ENCODE measurements at regions not wholly inside any gene's neighbourhood (a gene's known extent, or its start where the extent isn't known, plus 50 kb on each side); places are given as distances from the start of the nearest gene placed in this dataset.

- no peak overlapping the region for H3K4me3 ChIP-seq
- no peaks in the 10 kb centered on the region for H3K9me2 ChIP-seq (replicated peaks; ENCODE audit: insufficient read depth)
- TF ChIP-seq EZH2phosphoT487 (IDR thresholded peaks at IDR 0.05; ENCODE audit: low read depth, severe bottlenecking, unreplicated experiment): no peak
- TF ChIP-seq CTCF (IDR thresholded peaks at IDR 0.05; ENCODE audit: poor library complexity): no peak
- no peaks in the 10 kb centered on the region for H3K27me3 ChIP-seq
- H3K36me3 ChIP-seq (replicated peaks; ENCODE audit: insufficient read depth, low read depth): no peaks in the 10 kb centered on the region
- no peaks in the 10 kb centered on the region for H3K79me2 ChIP-seq
- H3K9me3 ChIP-seq (ENCODE audit: low read depth): no peaks in the 10 kb centered on the region
- DNase-seq (ENCODE audit: low spot score): no peak
- no peaks in the 10 kb centered on the region for H3K4me1 ChIP-seq (ENCODE audit: insufficient read depth)
- no peaks in the 10 kb centered on the region for H4K20me1 ChIP-seq (ENCODE audit: insufficient read depth, poor library complexity, severe bottlenecking)
- H3K27ac ChIP-seq: no peak overlapping the region
- no peak overlapping the region for H3K4me2 ChIP-seq
- H2AFZ ChIP-seq: no peak overlapping the region
Observed at GRCh38 chr1:37175666-37176215, 141.4 kb upstream of the GRIK3 start.

- H3K79me2 ChIP-seq: no peaks in the 10 kb centered on the region
- H3K9me3 ChIP-seq (ENCODE audit: low read depth): no peaks in the 10 kb centered on the region
- H3K27ac ChIP-seq: no peak overlapping the region
- no peaks in the 10 kb centered on the region for H3K27me3 ChIP-seq
- no peaks in the 10 kb centered on the region for H4K20me1 ChIP-seq (ENCODE audit: insufficient read depth, poor library complexity, severe bottlenecking)
- H3K36me3 ChIP-seq (replicated peaks; ENCODE audit: insufficient read depth, low read depth): no peaks in the 10 kb centered on the region
- H3K4me1 ChIP-seq (ENCODE audit: insufficient read depth): no peaks in the 10 kb centered on the region
- no peaks in the 10 kb centered on the region for H3K9me2 ChIP-seq (replicated peaks; ENCODE audit: insufficient read depth)
- TF ChIP-seq CTCF (IDR thresholded peaks at IDR 0.05; ENCODE audit: poor library complexity) (no peak), EZH2 (IDR thresholded peaks at IDR 0.05; ENCODE audit: borderline replicate concordance) (no peak), EZH2phosphoT487 (IDR thresholded peaks at IDR 0.05; ENCODE audit: low read depth, severe bottlenecking, unreplicated experiment) (no peak)
- no peak for DNase-seq (ENCODE audit: low spot score)
- H3K4me2 ChIP-seq: no peak overlapping the region
- 100% methylated on average over 1 of the region's 1 CpG for WGBS (ENCODE audit: low lambda C conversion rate, missing lambda C conversion rate)
- H2AFZ ChIP-seq: no peak overlapping the region
- H3K4me3 ChIP-seq: no peak overlapping the region
Observed at GRCh38 chr1:37176269-37176668, 142.0 kb upstream of the GRIK3 start.

- H3K9me3 ChIP-seq (ENCODE audit: low read depth): no peaks in the 10 kb centered on the region
- H3K27me3 ChIP-seq: no peaks in the 10 kb centered on the region
- H3K9me2 ChIP-seq (replicated peaks; ENCODE audit: insufficient read depth): no peaks in the 10 kb centered on the region
Observed at GRCh38 chr1:37177230-37177864, 143.0 kb upstream of the GRIK3 start.

More at GRCh38 chr1:37177230-37177864, 143.0 kb upstream of the GRIK3 start:
- TF ChIP-seq EZH2phosphoT487 (IDR thresholded peaks at IDR 0.05; ENCODE audit: low read depth, severe bottlenecking, unreplicated experiment) (no peak), CTCF (IDR thresholded peaks at IDR 0.05; ENCODE audit: poor library complexity) (peak; percentile 26)
- DNase-seq (ENCODE audit: low spot score): peak; percentile 46
- WGBS (ENCODE audit: low lambda C conversion rate, missing lambda C conversion rate): 67% methylated on average over 10 of the region's 10 CpGs
- H3K4me3 ChIP-seq: no peak overlapping the region
- no peaks in the 10 kb centered on the region for H3K79me2 ChIP-seq
- no peaks in the 10 kb centered on the region for H3K36me3 ChIP-seq (replicated peaks; ENCODE audit: insufficient read depth, low read depth)
- no peak overlapping the region for H2AFZ ChIP-seq
- H3K27ac ChIP-seq: no peak overlapping the region
- H3K4me1 ChIP-seq (ENCODE audit: insufficient read depth): no peaks in the 10 kb centered on the region
- no peak overlapping the region for H3K4me2 ChIP-seq
- no peaks in the 10 kb centered on the region for H4K20me1 ChIP-seq (ENCODE audit: insufficient read depth, poor library complexity, severe bottlenecking)

Measured in hepatocyte (in vitro differentiated cells).